Activated CD4-positive, alpha-beta T cell treated with anti-CD3 and anti-CD28 coated beads, Interleukin-2, amount 10 ng/mL, durations not matched to agents 7 days and 5 days (primary cell): ENCODE measurements at regions not wholly inside any gene's neighbourhood (a gene's known extent, or its start where the extent isn't known, plus 50 kb on each side); places are given as distances from the start of the nearest gene placed in this dataset.

Source experiments
- CTCF ChIA-PET: fragments of 350-600 bp; sonication (Branson Sonifier 250); formaldehyde crosslinking; loops from one replicate; lab custom pipeline; 2021; ENCODE audit warnings: antibody characterized with exemption; lab: Charles Lee
- POLR2A ChIA-PET: fragments of 350-600 bp; sonication (Branson Sonifier 250); formaldehyde crosslinking; loops from one replicate; lab custom pipeline; 2021; ENCODE audit warnings: antibody characterized with exemption; lab: Charles Lee
- DNase-seq: peaks from one replicate; pipeline ENCODE4 v3.0.0-alpha.2; 2020
- H3K27ac Mint-ChIP-seq: one replicate; pipeline ENCODE4 v1.8.0; 2021; ENCODE audit warnings: mild to moderate bottlenecking, moderate library complexity, mixed read lengths
- H3K27me3 Mint-ChIP-seq: one replicate; pipeline ENCODE4 v1.8.0; 2021; ENCODE audit warnings: mixed read lengths
- H3K36me3 Mint-ChIP-seq: one replicate; pipeline ENCODE4 v1.8.0; 2021; ENCODE audit warnings: low read depth, mixed read lengths
- H3K4me1 Mint-ChIP-seq: one replicate; pipeline ENCODE4 v1.8.0; 2021; ENCODE audit warnings: mixed read lengths
- H3K4me3 Mint-ChIP-seq: one replicate; pipeline ENCODE4 v1.8.0; 2021; ENCODE audit warnings: mild to moderate bottlenecking, moderate library complexity, mixed read lengths
- H3K9me3 Mint-ChIP-seq: one replicate; pipeline ENCODE4 v1.8.0; 2021; ENCODE audit warnings: mixed read lengths

- DNase-seq, result no peak
- ChIA-PET CTCF (interaction anchor here (0.6 kb wide), 1 partner anchor 95 kb away, joined by 3 read pairs; no protein-coding TSS in a partner anchor), POLR2A (no interaction called here)
- H3K4me3 Mint-ChIP-seq, result no peak overlapping the region
- no peaks in the 10 kb centered on the region for H3K36me3 Mint-ChIP-seq
- no peaks in the 10 kb centered on the region for H3K9me3 Mint-ChIP-seq
- H3K27me3 Mint-ChIP-seq, result peaks cover 5% of the 10 kb centered on the region
- H3K4me1 Mint-ChIP-seq, result peaks cover 7% of the 10 kb centered on the region
- no peak overlapping the region for H3K27ac Mint-ChIP-seq
These were observed 172.1 kb upstream of the GAS1 start for GRCh38 chr9:87119328-87119881.

DNA sequence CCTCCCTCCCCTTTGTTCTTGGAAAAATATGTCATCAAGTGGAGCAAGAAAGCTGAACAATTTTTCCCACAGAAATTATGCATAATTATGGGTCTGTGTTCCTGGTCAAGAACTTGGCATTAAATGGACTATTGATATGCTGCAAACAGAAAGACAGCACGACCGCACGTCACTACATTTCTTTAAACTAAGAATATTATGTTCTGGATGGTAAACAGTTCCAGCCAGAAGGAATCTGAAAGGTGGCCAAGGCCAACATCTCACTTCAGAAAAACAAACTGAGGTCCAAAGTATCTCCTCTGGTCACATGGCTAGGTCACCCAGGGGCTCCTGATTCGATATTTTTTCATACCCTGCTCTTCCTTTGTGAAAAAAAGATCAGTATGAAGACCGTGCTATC is 173.3 kb upstream of the GAS1 start:
- H3K27ac Mint-ChIP-seq, result no peak overlapping the region
- no peak for DNase-seq
- H3K4me1 Mint-ChIP-seq, result peaks cover 7% of the 10 kb centered on the region
- no peaks in the 10 kb centered on the region for H3K9me3 Mint-ChIP-seq
- no peaks in the 10 kb centered on the region for H3K36me3 Mint-ChIP-seq
- H3K27me3 Mint-ChIP-seq, result peaks cover 2% of the 10 kb centered on the region
- CTCF ChIA-PET, result no interaction called here
- no peak overlapping the region for H3K4me3 Mint-ChIP-seq
- POLR2A ChIA-PET, result no interaction called here

DNA sequence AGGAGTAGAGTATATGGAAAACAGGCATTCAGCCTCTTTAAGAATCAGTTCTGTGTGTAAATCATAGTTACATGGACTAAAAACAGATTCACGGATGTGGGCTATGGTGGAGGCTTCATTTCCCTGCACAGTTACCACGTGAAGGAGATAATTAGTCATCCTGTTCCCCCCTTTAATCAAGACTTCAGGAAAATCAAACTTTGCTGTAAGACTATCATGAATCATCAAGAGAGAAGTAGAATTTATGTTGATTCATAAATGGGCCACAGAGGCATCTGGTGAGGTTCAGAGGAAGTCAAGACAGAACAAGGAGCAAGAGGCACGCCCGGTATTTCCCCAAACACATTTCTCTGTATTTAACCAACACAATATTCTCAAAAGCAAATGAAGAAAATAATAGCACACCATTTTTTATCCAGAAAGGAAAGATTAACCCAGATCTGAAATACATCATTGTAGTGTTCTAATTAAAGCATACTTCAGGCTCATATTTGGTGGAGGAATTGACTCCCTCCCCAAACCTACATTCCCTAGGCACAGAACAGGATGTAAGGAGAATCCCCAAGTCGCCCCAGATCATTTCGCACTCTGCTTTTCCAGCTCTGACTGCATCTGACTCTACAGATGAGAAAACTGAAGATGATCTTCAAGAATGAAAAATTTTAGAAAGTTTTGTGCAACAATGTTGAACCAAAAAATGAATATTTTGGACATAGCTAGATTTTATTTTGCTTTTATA is 175.8 kb upstream of the GAS1 start:
- no peaks in the 10 kb centered on the region for H3K9me3 Mint-ChIP-seq
- H3K36me3 Mint-ChIP-seq, result no peaks in the 10 kb centered on the region
- ChIA-PET POLR2A (no interaction called here), CTCF (interaction anchor here (0.6 to 1.3 kb wide), 2 partner anchors 19 to 679 kb away, joined by 3 to 5 read pairs; no protein-coding TSS in a partner anchor)
- H3K27me3 Mint-ChIP-seq, result peaks cover 10% of the 10 kb centered on the region
- no peak for DNase-seq
- no peak overlapping the region for H3K4me3 Mint-ChIP-seq
- H3K4me1 Mint-ChIP-seq, result peaks cover 7% of the 10 kb centered on the region
- no peak overlapping the region for H3K27ac Mint-ChIP-seq

GRCh38 chr9:87123830-87124229 is 176.5 kb upstream of the GAS1 start:
- ChIA-PET POLR2A (no interaction called here), CTCF (interaction anchor here (1.3 kb wide), 1 partner anchor 18 kb away, joined by 3 read pairs; no protein-coding TSS in a partner anchor)
- DNase-seq, result no peak
- Mint-ChIP-seq H3K27me3 (peaks cover 14% of the 10 kb centered on the region), H3K4me1 (peaks cover 7% of the 10 kb centered on the region), H3K9me3 (no peaks in the 10 kb centered on the region), H3K36me3 (no peaks in the 10 kb centered on the region), H3K27ac (no peak overlapping the region), H3K4me3 (no peak overlapping the region)

DNA sequence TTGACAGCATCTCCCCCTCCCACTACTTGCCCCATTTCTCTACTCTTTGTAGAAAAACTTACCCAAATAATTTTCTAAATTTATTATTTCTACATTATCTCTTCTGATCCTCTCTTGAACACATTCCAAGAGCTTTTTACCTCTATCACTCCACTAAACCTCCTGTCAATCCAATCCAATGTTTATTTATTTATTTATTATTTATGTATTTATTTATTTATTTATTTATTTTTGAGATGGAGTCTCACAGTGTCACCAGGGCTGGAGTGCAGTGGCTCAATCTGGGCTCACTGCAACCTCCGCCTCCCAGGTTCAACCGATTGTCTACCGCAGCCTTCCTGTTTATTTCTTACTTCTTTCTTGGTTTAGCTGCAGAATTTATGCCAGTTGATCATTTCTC is 178.5 kb upstream of the GAS1 start:
- Mint-ChIP-seq H3K36me3 (no peaks in the 10 kb centered on the region), H3K27me3 (peaks cover 14% of the 10 kb centered on the region), H3K4me1 (peaks cover 7% of the 10 kb centered on the region), H3K9me3 (no peaks in the 10 kb centered on the region), H3K4me3 (no peak overlapping the region), H3K27ac (no peak overlapping the region)
- ChIA-PET CTCF (no interaction called here), POLR2A (no interaction called here)
- DNase-seq, result no peak

- peaks cover 7% of the 10 kb centered on the region for H3K4me1 Mint-ChIP-seq
- H3K4me3 Mint-ChIP-seq, result no peak overlapping the region
- ChIA-PET POLR2A (no interaction called here), CTCF (no interaction called here)
- DNase-seq, result no peak
- H3K27ac Mint-ChIP-seq, result no peak overlapping the region
- no peaks in the 10 kb centered on the region for H3K9me3 Mint-ChIP-seq
- no peaks in the 10 kb centered on the region for H3K36me3 Mint-ChIP-seq
- H3K27me3 Mint-ChIP-seq, result peaks cover 14% of the 10 kb centered on the region
These were observed 180.2 kb upstream of the GAS1 start for GRCh38 chr9:87127543-87127942.

GRCh38 chr9:87127978-87128614 is 180.8 kb upstream of the GAS1 start:
- H3K4me1 Mint-ChIP-seq, result peaks cover 3% of the 10 kb centered on the region
- no peak overlapping the region for H3K27ac Mint-ChIP-seq
- peaks cover 14% of the 10 kb centered on the region for H3K27me3 Mint-ChIP-seq
- CTCF ChIA-PET, result no interaction called here
- no peak overlapping the region for H3K4me3 Mint-ChIP-seq
- H3K9me3 Mint-ChIP-seq, result no peaks in the 10 kb centered on the region
- no peak for DNase-seq
- H3K36me3 Mint-ChIP-seq, result no peaks in the 10 kb centered on the region
- POLR2A ChIA-PET, result no interaction called here

GRCh38 chr9:87128844-87129493 is 181.7 kb upstream of the GAS1 start:
- peaks cover 14% of the 10 kb centered on the region for H3K27me3 Mint-ChIP-seq
- no peaks in the 10 kb centered on the region for H3K36me3 Mint-ChIP-seq
- no peaks in the 10 kb centered on the region for H3K4me1 Mint-ChIP-seq
- ChIA-PET POLR2A (no interaction called here), CTCF (no interaction called here)
- H3K27ac Mint-ChIP-seq, result no peak overlapping the region
- no peak overlapping the region for H3K4me3 Mint-ChIP-seq
- no peaks in the 10 kb centered on the region for H3K9me3 Mint-ChIP-seq
- DNase-seq, result no peak

- no peaks in the 10 kb centered on the region for H3K4me1 Mint-ChIP-seq
- H3K27ac Mint-ChIP-seq, result no peak overlapping the region
- H3K36me3 Mint-ChIP-seq, result no peaks in the 10 kb centered on the region
- no peak overlapping the region for H3K4me3 Mint-ChIP-seq
- ChIA-PET POLR2A (no interaction called here), CTCF (no interaction called here)
- DNase-seq, result no peak
- no peaks in the 10 kb centered on the region for H3K9me3 Mint-ChIP-seq
- H3K27me3 Mint-ChIP-seq, result peaks cover 10% of the 10 kb centered on the region
These were observed 187.8 kb upstream of the GAS1 start for GRCh38 chr9:87135074-87135473.

- DNase-seq, result no peak
- no peaks in the 10 kb centered on the region for H3K36me3 Mint-ChIP-seq
- H3K27me3 Mint-ChIP-seq, result peaks cover 10% of the 10 kb centered on the region
- H3K4me3 Mint-ChIP-seq, result no peak overlapping the region
- no peak overlapping the region for H3K27ac Mint-ChIP-seq
- CTCF ChIA-PET, result no interaction called here
- no peaks in the 10 kb centered on the region for H3K9me3 Mint-ChIP-seq
- POLR2A ChIA-PET, result no interaction called here
- H3K4me1 Mint-ChIP-seq, result no peaks in the 10 kb centered on the region
These were observed 190.4 kb upstream of the GAS1 start for GRCh38 chr9:87137718-87138117.

DNA sequence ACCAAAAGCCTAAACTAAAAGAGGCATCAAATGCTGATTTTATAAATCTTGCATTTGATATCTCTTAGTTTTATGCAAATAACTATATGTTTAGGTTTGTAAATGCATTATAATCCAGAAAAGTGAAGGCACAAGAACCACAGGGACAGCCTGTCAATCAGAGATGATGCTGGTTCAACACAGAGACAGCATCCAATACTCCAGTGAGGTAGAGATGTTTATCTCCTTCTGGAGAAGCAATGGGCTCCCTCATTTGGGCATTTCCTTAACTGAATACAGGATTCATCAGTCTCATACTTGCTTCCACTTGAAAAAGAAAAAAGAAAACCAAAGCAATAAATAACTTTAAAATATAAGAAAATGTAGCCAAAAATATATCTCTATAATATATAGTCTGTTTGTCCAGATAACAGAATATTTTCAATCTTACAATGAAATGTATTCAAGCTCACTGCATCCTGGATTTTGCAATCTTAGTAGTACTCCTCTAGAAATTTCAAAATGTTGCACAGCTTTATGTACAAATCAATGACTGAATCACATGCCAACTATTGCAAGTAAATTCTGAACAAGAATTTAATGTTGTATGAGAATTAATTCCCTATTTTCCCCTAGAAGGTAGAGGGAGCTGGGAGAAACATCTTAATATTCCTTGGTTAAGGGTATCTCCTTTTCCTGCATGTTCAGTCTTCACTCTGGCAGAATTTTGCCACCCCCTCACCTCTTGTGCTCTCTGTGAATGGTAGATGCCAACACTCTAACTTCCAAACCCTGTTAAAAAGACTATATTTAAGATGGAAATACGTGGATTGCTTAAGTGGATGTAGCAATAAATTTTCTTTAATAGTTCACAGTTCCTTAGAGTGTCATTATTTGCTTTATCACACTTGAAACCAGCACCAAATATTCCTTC is 191.1 kb upstream of the GAS1 start:
- H3K4me3 Mint-ChIP-seq, result no peak overlapping the region
- no peak overlapping the region for H3K27ac Mint-ChIP-seq
- H3K9me3 Mint-ChIP-seq, result no peaks in the 10 kb centered on the region
- CTCF ChIA-PET, result no interaction called here
- no peaks in the 10 kb centered on the region for H3K36me3 Mint-ChIP-seq
- DNase-seq, result no peak
- H3K4me1 Mint-ChIP-seq, result no peaks in the 10 kb centered on the region
- peaks cover 10% of the 10 kb centered on the region for H3K27me3 Mint-ChIP-seq
- POLR2A ChIA-PET, result no interaction called here

DNA sequence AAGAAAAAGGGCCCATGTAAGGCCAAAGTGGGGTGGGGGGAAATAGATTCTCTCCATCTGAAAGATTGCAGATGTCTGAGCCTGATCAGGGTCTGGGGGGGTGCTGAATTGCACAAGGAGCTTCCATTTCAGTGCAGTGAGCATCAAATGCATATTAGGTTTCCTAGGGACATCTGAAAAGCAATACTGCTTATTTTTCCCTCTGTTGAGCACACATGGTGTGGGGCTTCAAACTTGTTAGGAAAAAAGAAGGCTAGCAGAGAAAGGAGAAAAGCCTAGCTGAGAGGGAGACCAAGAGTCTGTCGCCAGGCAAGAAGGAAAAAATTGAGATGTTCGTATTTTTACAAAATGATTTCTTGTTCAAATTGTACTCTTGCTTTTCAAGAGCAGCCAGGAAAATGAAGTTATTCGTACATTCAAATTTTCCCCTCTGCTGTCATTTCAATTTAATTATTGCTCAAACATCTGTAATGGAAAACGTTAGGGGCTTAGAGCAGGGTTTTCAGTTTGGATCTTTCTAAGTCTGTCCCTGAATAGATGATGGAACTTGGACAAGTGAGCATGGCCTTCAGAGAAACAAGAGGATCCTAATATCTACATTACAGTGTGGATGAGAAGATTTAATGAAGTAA is 191.9 kb upstream of the GAS1 start:
- H3K4me1 Mint-ChIP-seq, result no peaks in the 10 kb centered on the region
- no peak overlapping the region for H3K4me3 Mint-ChIP-seq
- no peak for DNase-seq
- CTCF ChIA-PET, result no interaction called here
- POLR2A ChIA-PET, result no interaction called here
- peaks cover 10% of the 10 kb centered on the region for H3K27me3 Mint-ChIP-seq
- H3K27ac Mint-ChIP-seq, result no peak overlapping the region
- H3K9me3 Mint-ChIP-seq, result no peaks in the 10 kb centered on the region
- no peaks in the 10 kb centered on the region for H3K36me3 Mint-ChIP-seq
